Endothelial cell (in vitro differentiated cells): ENCODE measurements at regions not wholly inside any gene's neighbourhood (a gene's known extent, or its start where the extent isn't known, plus 50 kb on each side); places are given as distances from the start of the nearest gene placed in this dataset.
A peak's percentile ranks its signal among the peaks of the same experiment; 100 is the strongest.

ENCODE experiments used
- DNase-seq: peaks from one replicate; pipeline ENCODE4 v3.0.0; 2021; ENCODE audit warnings: low spot score
- H3K27ac Mint-ChIP-seq: one replicate; pipeline ENCODE4 v1.8.0; 2021; ENCODE audit warnings: mixed read lengths, inconsistent platforms; ENCODE audit not compliant: unreplicated experiment
- H3K27me3 Mint-ChIP-seq: one replicate; pipeline ENCODE4 v1.8.0; 2021; ENCODE audit warnings: mild to moderate bottlenecking, moderate library complexity, mixed read lengths, inconsistent platforms; ENCODE audit not compliant: unreplicated experiment
- H3K36me3 Mint-ChIP-seq: one replicate; pipeline ENCODE4 v1.8.0; 2021; ENCODE audit warnings: mild to moderate bottlenecking, low read depth, mixed read lengths, inconsistent platforms; ENCODE audit not compliant: unreplicated experiment
- H3K4me1 Mint-ChIP-seq: one replicate; pipeline ENCODE4 v1.8.0; 2021; ENCODE audit warnings: mild to moderate bottlenecking, mixed read lengths, inconsistent platforms; ENCODE audit not compliant: unreplicated experiment
- H3K4me3 Mint-ChIP-seq: one replicate; pipeline ENCODE4 v1.8.0; 2021; ENCODE audit warnings: mild to moderate bottlenecking, mixed read lengths, inconsistent platforms; ENCODE audit not compliant: unreplicated experiment
- H3K9me3 Mint-ChIP-seq: one replicate; pipeline ENCODE4 v1.8.0; 2021; ENCODE audit warnings: mixed read lengths, inconsistent platforms; ENCODE audit not compliant: unreplicated experiment
- CTCF ChIP-seq: fragments of 200-600 bp; sonication (generic); IDR thresholded peaks from one replicate; pipeline ENCODE4 v1.5.0; 2021; ENCODE audit warnings: antibody characterized with exemption; ENCODE audit not compliant: unreplicated experiment

GRCh38 chr10:60605476-60605875, 172.8 kb upstream of the CDK1 start:
- no peak for TF ChIP-seq CTCF
- Mint-ChIP-seq H3K27me3 (no peaks in the 10 kb centered on the region), H3K4me1 (no peaks in the 10 kb centered on the region), H3K4me3 (no peak overlapping the region), H3K36me3 (no peaks in the 10 kb centered on the region), H3K27ac (no peak overlapping the region), H3K9me3 (no peaks in the 10 kb centered on the region)
- DNase-seq: no peak

- H3K4me3 Mint-ChIP-seq: no peak overlapping the region
- no peaks in the 10 kb centered on the region for H3K27me3 Mint-ChIP-seq
- no peaks in the 10 kb centered on the region for H3K36me3 Mint-ChIP-seq
- no peak for DNase-seq
- no peak for TF ChIP-seq CTCF
- H3K27ac Mint-ChIP-seq: no peak overlapping the region
- H3K9me3 Mint-ChIP-seq: no peaks in the 10 kb centered on the region
- no peaks in the 10 kb centered on the region for H3K4me1 Mint-ChIP-seq
Observed at GRCh38 chr10:60604342-60604741, 173.9 kb upstream of the CDK1 start.

GRCh38 chr10:60597513-60597912, 180.8 kb upstream of the CDK1 start:
- TF ChIP-seq CTCF: no peak
- no peaks in the 10 kb centered on the region for H3K4me1 Mint-ChIP-seq
- H3K36me3 Mint-ChIP-seq: no peaks in the 10 kb centered on the region
- H3K27ac Mint-ChIP-seq: no peak overlapping the region
- H3K4me3 Mint-ChIP-seq: no peak overlapping the region
- H3K9me3 Mint-ChIP-seq: no peaks in the 10 kb centered on the region
- no peak for DNase-seq
- H3K27me3 Mint-ChIP-seq: no peaks in the 10 kb centered on the region

- H3K27ac Mint-ChIP-seq: no peak overlapping the region
- no peak for DNase-seq
- no peaks in the 10 kb centered on the region for H3K4me1 Mint-ChIP-seq
- no peaks in the 10 kb centered on the region for H3K36me3 Mint-ChIP-seq
- H3K9me3 Mint-ChIP-seq: no peaks in the 10 kb centered on the region
- no peak for TF ChIP-seq CTCF
- no peak overlapping the region for H3K4me3 Mint-ChIP-seq
- no peaks in the 10 kb centered on the region for H3K27me3 Mint-ChIP-seq
Observed at GRCh38 chr10:60595852-60596251, 182.4 kb upstream of the CDK1 start.

GRCh38 chr10:60594476-60595051, 183.7 kb upstream of the CDK1 start:
- H3K27ac Mint-ChIP-seq: no peak overlapping the region
- TF ChIP-seq CTCF: peak; percentile 36
- no peaks in the 10 kb centered on the region for H3K36me3 Mint-ChIP-seq
- no peak overlapping the region for H3K4me3 Mint-ChIP-seq
- no peaks in the 10 kb centered on the region for H3K9me3 Mint-ChIP-seq
- H3K4me1 Mint-ChIP-seq: no peaks in the 10 kb centered on the region
- no peak for DNase-seq
- no peaks in the 10 kb centered on the region for H3K27me3 Mint-ChIP-seq
